SK-N-MC (cell line): ENCODE measurements at regions not wholly inside any gene's neighbourhood (a gene's known extent, or its start where the extent isn't known, plus 50 kb on each side); places are given as distances from the start of the nearest gene placed in this dataset.

Experiments
- EZH2 ChIP-seq: fragments of 200-600 bp; sonication (generic); IDR thresholded peaks from one replicate; pipeline ENCODE4 v1.6.1; 2017; ENCODE audit warnings: antibody characterized with exemption
- FOXP2 ChIP-seq: optimal IDR thresholded peaks from 2 replicates; pipeline ENCODE3; 2011; ENCODE audit warnings: mild to moderate bottlenecking, moderate library complexity; ENCODE audit not compliant: insufficient read depth; ENCODE audit errors: extremely low read length, control extremely low read depth
- POLR2AphosphoS5 ChIP-seq: IDR thresholded peaks from 2 replicates; pipeline ENCODE4 v1.6.1; 2012; ENCODE audit warnings: mild to moderate bottlenecking, low read depth, low read length, borderline replicate concordance

DNA sequence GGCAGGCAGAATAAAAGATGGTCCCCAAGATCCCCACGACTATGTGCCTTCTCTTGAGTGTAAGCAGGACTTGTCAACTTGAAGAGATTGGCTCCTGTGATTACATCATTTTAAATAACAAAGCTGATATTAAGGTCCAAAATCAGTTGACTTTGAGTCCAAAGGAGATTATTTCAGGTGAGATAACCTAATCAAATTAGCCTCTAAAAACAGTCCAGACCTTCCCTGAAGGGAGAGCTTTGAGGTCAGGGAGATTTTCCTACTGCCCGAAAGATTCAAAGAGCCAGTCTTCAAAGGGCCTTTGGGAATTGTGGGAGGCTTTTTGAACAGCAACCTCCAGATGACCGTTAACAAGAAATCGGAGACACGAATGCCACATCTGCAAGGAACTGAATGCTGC is 51.5 kb upstream of the NCAM2 start:
- no peak for TF ChIP-seq POLR2AphosphoS5
- no peak for TF ChIP-seq EZH2
- no peak for TF ChIP-seq FOXP2
